ENCODE measurements at regions not wholly inside any gene's neighbourhood (a gene's known extent, or its start where the extent isn't known, plus 50 kb on each side); places are given as distances from the start of the nearest gene placed in this dataset.

DNA sequence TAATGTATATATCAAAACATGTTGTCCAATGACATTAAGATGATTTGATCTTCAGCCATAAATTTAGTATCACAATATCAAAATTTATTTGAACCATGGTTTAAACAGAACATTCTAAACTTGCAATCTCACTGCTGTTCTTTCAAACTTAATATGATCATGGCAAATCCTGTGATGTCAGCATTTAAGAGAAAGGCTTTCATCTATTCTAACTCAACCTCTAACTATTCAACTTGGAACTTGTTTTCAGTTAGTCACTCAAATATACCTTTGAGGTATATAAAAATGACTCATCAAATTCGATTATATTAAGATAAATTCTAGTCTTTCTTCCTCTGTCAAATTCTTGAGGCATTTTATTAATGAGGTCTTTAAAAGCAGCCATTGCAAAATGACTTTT lies 747.0 kb upstream of the FLRT2 start:
- DNase-seq (ENCODE audit: insufficient read length, low spot score) (no peak), FAIRE-seq (no peak)
- TF ChIP-seq POU2F2 (IDR thresholded peaks at IDR 0.05; ENCODE audit: low read depth, low read length): no peak
- TF ChIP-seq SPI1 (IDR thresholded peaks at IDR 0.05; ENCODE audit: low read depth, low read length): no peak
- no peak for TF ChIP-seq POLR2AphosphoS5 (IDR thresholded peaks at IDR 0.05; ENCODE audit: low read depth, low read length)
- TF ChIP-seq PAX5 (IDR thresholded peaks at IDR 0.05; ENCODE audit: insufficient read depth, low read length, severe bottlenecking): no peak
- TF ChIP-seq TAF1 (IDR thresholded peaks at IDR 0.05; ENCODE audit: low read depth, low read length): no peak
- TF ChIP-seq POLR2A (IDR thresholded peaks at IDR 0.05; ENCODE audit: low read depth, low read length): no peak

DNA sequence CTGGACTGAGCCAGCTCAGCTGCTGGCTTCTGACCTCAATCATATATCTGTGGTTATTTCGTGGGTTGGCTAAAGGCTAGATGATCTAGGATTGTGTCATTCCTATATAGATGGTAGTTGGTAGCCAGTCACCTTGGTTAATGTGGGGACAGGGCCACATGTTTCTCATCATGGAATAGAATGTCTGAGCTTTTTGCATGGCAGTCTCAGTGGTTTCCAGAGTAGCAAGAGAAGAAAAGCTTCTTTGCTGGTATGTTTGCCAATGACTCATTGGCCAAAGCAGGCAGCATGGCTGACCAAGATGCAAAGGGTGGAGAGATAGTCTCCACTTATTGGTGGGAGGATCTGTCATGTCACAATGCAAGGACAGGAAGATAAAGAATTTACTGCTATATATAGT lies 746.4 kb upstream of the FLRT2 start:
- DNase-seq (ENCODE audit: insufficient read length, low spot score) (no peak), FAIRE-seq (no peak)
- no peak for TF ChIP-seq POLR2AphosphoS5 (IDR thresholded peaks at IDR 0.05; ENCODE audit: low read depth, low read length)
- TF ChIP-seq SPI1 (IDR thresholded peaks at IDR 0.05; ENCODE audit: low read depth, low read length): no peak
- TF ChIP-seq TAF1 (IDR thresholded peaks at IDR 0.05; ENCODE audit: low read depth, low read length): no peak
- no peak for TF ChIP-seq POU2F2 (IDR thresholded peaks at IDR 0.05; ENCODE audit: low read depth, low read length)
- TF ChIP-seq PAX5 (IDR thresholded peaks at IDR 0.05; ENCODE audit: insufficient read depth, low read length, severe bottlenecking): no peak
- no peak for TF ChIP-seq POLR2A (IDR thresholded peaks at IDR 0.05; ENCODE audit: low read depth, low read length)

DNA sequence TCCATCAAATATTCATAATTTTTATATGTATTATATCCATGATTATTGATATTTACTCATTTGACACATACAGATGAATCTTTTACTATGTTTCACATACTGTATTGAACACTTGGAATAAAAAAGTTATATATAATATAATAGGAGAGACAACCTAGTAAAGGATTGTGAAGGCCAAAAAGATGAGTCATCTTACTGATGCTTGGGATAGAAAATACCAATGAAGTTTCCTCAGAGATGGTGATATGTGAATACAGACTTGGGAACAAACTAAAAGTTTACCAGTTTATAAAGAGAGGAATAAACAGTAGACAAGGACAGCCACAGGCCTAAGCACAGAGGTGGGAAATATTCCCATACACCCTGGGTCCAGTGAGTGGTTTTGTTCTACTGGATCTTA lies 743.9 kb upstream of the FLRT2 start:
- DNase-seq (ENCODE audit: insufficient read length, low spot score) (no peak), FAIRE-seq (no peak)
- no peak for TF ChIP-seq PAX5 (IDR thresholded peaks at IDR 0.05; ENCODE audit: insufficient read depth, low read length, severe bottlenecking)
- TF ChIP-seq TAF1 (IDR thresholded peaks at IDR 0.05; ENCODE audit: low read depth, low read length): no peak
- no peak for TF ChIP-seq POU2F2 (IDR thresholded peaks at IDR 0.05; ENCODE audit: low read depth, low read length)
- TF ChIP-seq SPI1 (IDR thresholded peaks at IDR 0.05; ENCODE audit: low read depth, low read length): no peak

DNA sequence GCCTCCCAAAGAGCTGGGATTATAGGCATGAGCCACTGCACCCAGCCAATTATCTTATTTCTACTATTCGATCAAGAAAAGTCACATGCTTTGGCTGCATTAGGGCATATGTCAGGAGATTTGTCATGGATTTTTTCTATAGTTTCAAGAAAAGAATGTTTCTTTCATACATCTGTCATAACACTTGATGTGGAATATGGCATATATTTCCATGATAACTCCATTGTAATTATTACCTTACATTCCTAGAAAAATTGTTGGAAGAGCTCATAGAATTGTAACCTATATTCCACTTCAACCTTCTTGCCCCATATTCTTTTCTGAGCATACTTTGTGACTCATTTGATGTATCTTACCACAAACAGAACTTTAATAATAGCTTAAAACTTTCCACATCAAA lies 740.9 kb upstream of the FLRT2 start:
- FAIRE-seq (no peak), DNase-seq (ENCODE audit: insufficient read length, low spot score) (no peak)
- no peak for TF ChIP-seq POLR2AphosphoS5 (IDR thresholded peaks at IDR 0.05; ENCODE audit: low read depth, low read length)
- TF ChIP-seq PAX5 (IDR thresholded peaks at IDR 0.05; ENCODE audit: insufficient read depth, low read length, severe bottlenecking): no peak
- no peak for TF ChIP-seq POLR2A (IDR thresholded peaks at IDR 0.05; ENCODE audit: low read depth, low read length)
- no peak for TF ChIP-seq POU2F2 (IDR thresholded peaks at IDR 0.05; ENCODE audit: low read depth, low read length)
- no peak for TF ChIP-seq TAF1 (IDR thresholded peaks at IDR 0.05; ENCODE audit: low read depth, low read length)
- TF ChIP-seq SPI1 (IDR thresholded peaks at IDR 0.05; ENCODE audit: low read depth, low read length): no peak

- TF ChIP-seq TAF1 (IDR thresholded peaks at IDR 0.05; ENCODE audit: low read depth, low read length) (no peak), SPI1 (IDR thresholded peaks at IDR 0.05; ENCODE audit: low read depth, low read length) (no peak), POLR2AphosphoS5 (IDR thresholded peaks at IDR 0.05; ENCODE audit: low read depth, low read length) (no peak), POU2F2 (IDR thresholded peaks at IDR 0.05; ENCODE audit: low read depth, low read length) (no peak), PAX5 (IDR thresholded peaks at IDR 0.05; ENCODE audit: insufficient read depth, low read length, severe bottlenecking) (no peak), POLR2A (IDR thresholded peaks at IDR 0.05; ENCODE audit: low read depth, low read length) (no peak)
- no peak for FAIRE-seq
These were observed 737.1 kb upstream of the FLRT2 start for GRCh38 chr14:84792722-84793410.

GRCh38 chr14:84797326-84797725 lies 732.6 kb upstream of the FLRT2 start:
- DNase-seq (ENCODE audit: insufficient read length, low spot score) (no peak), FAIRE-seq (no peak)
- TF ChIP-seq TAF1 (IDR thresholded peaks at IDR 0.05; ENCODE audit: low read depth, low read length) (no peak), POU2F2 (IDR thresholded peaks at IDR 0.05; ENCODE audit: low read depth, low read length) (no peak), POLR2AphosphoS5 (IDR thresholded peaks at IDR 0.05; ENCODE audit: low read depth, low read length) (no peak), PAX5 (IDR thresholded peaks at IDR 0.05; ENCODE audit: insufficient read depth, low read length, severe bottlenecking) (no peak), SPI1 (IDR thresholded peaks at IDR 0.05; ENCODE audit: low read depth, low read length) (no peak), POLR2A (IDR thresholded peaks at IDR 0.05; ENCODE audit: low read depth, low read length) (no peak)

More at GRCh38 chr14:84792722-84793410, 737.1 kb upstream of the FLRT2 start:
- DNase-seq (ENCODE audit: insufficient read length, low spot score): no peak

GRCh38 chr14:84804468-84804867 lies 725.5 kb upstream of the FLRT2 start:
- FAIRE-seq: no peak
- DNase-seq (ENCODE audit: insufficient read length, low spot score): no peak
- TF ChIP-seq TAF1 (IDR thresholded peaks at IDR 0.05; ENCODE audit: low read depth, low read length) (no peak), POU2F2 (IDR thresholded peaks at IDR 0.05; ENCODE audit: low read depth, low read length) (no peak), PAX5 (IDR thresholded peaks at IDR 0.05; ENCODE audit: insufficient read depth, low read length, severe bottlenecking) (no peak), SPI1 (IDR thresholded peaks at IDR 0.05; ENCODE audit: low read depth, low read length) (no peak), POLR2A (IDR thresholded peaks at IDR 0.05; ENCODE audit: low read depth, low read length) (no peak), POLR2AphosphoS5 (IDR thresholded peaks at IDR 0.05; ENCODE audit: low read depth, low read length) (no peak)

DNA sequence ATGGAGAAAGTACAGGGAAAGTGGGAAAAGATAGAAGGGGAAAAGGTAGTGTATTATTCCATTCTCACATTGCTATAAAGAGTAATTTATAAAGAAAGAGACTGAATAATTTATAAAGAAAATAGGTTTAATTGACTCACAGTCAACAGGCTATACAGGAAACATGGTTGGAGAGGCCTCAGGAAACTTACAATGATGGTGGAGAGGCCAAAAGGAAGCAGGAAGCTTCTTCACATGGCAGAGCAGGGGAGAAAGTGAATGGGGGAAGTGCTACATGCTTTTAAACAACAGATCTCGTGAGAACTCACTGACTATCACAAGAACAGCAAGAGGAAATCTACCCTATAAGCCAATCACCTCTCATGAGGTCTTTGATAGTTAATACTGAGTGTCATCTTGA lies 725.0 kb upstream of the FLRT2 start:
- FAIRE-seq: no peak
- DNase-seq (ENCODE audit: insufficient read length, low spot score): no peak
- no peak for TF ChIP-seq POLR2AphosphoS5 (IDR thresholded peaks at IDR 0.05; ENCODE audit: low read depth, low read length)
- TF ChIP-seq TAF1 (IDR thresholded peaks at IDR 0.05; ENCODE audit: low read depth, low read length): no peak
- TF ChIP-seq POLR2A (IDR thresholded peaks at IDR 0.05; ENCODE audit: low read depth, low read length): no peak
- no peak for TF ChIP-seq PAX5 (IDR thresholded peaks at IDR 0.05; ENCODE audit: insufficient read depth, low read length, severe bottlenecking)
- TF ChIP-seq SPI1 (IDR thresholded peaks at IDR 0.05; ENCODE audit: low read depth, low read length): no peak
- no peak for TF ChIP-seq POU2F2 (IDR thresholded peaks at IDR 0.05; ENCODE audit: low read depth, low read length)

GRCh38 chr14:84806181-84806580 lies 723.8 kb upstream of the FLRT2 start:
- TF ChIP-seq TAF1 (IDR thresholded peaks at IDR 0.05; ENCODE audit: low read depth, low read length) (no peak), PAX5 (IDR thresholded peaks at IDR 0.05; ENCODE audit: insufficient read depth, low read length, severe bottlenecking) (no peak), POLR2A (IDR thresholded peaks at IDR 0.05; ENCODE audit: low read depth, low read length) (no peak), POU2F2 (IDR thresholded peaks at IDR 0.05; ENCODE audit: low read depth, low read length) (no peak), POLR2AphosphoS5 (IDR thresholded peaks at IDR 0.05; ENCODE audit: low read depth, low read length) (no peak), SPI1 (IDR thresholded peaks at IDR 0.05; ENCODE audit: low read depth, low read length) (no peak)
- FAIRE-seq: no peak

More at GRCh38 chr14:84806181-84806580, 723.8 kb upstream of the FLRT2 start:
- DNase-seq (ENCODE audit: insufficient read length, low spot score): no peak

Measured in GM12891 (cell line).